ENCODE measurements at regions not wholly inside any gene's neighbourhood (a gene's known extent, or its start where the extent isn't known, plus 50 kb on each side); places are given as distances from the start of the nearest gene placed in this dataset.

- Mint-ChIP-seq H3K9me3 (no peaks in the 10 kb centered on the region), H3K36me3 (ENCODE audit: low read depth) (no peaks in the 10 kb centered on the region), H3K27ac (no peak overlapping the region), H3K4me1 (peaks cover under 1% of the 10 kb centered on the region), H3K4me3 (no peak overlapping the region), H3K27me3 (ENCODE audit: low read depth, poor library complexity) (peaks cover 18% of the 10 kb centered on the region)
- peak; percentile 63 for DNase-seq
- TF ChIP-seq, protein P1, sequence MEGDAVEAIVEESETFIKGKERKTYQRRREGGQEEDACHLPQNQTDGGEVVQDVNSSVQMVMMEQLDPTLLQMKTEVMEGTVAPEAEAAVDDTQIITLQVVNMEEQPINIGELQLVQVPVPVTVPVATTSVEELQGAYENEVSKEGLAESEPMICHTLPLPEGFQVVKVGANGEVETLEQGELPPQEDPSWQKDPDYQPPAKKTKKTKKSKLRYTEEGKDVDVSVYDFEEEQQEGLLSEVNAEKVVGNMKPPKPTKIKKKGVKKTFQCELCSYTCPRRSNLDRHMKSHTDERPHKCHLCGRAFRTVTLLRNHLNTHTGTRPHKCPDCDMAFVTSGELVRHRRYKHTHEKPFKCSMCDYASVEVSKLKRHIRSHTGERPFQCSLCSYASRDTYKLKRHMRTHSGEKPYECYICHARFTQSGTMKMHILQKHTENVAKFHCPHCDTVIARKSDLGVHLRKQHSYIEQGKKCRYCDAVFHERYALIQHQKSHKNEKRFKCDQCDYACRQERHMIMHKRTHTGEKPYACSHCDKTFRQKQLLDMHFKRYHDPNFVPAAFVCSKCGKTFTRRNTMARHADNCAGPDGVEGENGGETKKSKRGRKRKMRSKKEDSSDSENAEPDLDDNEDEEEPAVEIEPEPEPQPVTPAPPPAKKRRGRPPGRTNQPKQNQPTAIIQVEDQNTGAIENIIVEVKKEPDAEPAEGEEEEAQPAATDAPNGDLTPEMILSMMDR (IDR thresholded peaks at IDR 0.05), result no peak
Measured at GRCh38 chr2:16546128-16546754, 119.4 kb downstream of the CYRIA start.

GRCh38 chr2:16538707-16539106 lies 126.9 kb downstream of the CYRIA start:
- Mint-ChIP-seq H3K4me1 (no peaks in the 10 kb centered on the region), H3K36me3 (ENCODE audit: low read depth) (no peaks in the 10 kb centered on the region), H3K4me3 (no peak overlapping the region), H3K9me3 (no peaks in the 10 kb centered on the region), H3K27ac (no peak overlapping the region), H3K27me3 (ENCODE audit: low read depth, poor library complexity) (peaks cover 20% of the 10 kb centered on the region)
- TF ChIP-seq, protein P1 (IDR thresholded peaks at IDR 0.05), result no peak
- no peak for DNase-seq

DNA sequence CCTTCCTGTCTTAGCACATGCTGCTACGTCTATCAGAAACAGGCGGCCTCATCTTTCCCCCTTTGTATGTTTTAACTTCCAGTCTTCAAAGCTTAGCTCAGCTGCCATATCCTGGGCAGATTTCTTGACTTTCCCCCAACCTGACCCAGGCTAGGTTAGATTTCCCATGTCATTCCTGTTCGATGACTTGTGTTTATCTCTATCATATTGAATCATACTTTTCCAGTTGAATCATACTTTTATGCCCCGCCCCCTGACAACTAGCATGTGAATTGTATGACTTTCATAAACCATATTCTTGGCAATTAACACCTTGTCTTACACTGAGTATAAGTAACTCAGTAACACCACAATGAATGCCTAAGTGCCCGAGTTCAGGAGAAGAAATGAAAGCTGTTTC lies 128.3 kb downstream of the CYRIA start:
- peaks cover under 1% of the 10 kb centered on the region for H3K4me1 Mint-ChIP-seq
- H3K27ac Mint-ChIP-seq, result no peak overlapping the region
- H3K27me3 Mint-ChIP-seq (ENCODE audit: low read depth, poor library complexity), result peaks cover 12% of the 10 kb centered on the region
- no peak for DNase-seq
- TF ChIP-seq, protein P1 (IDR thresholded peaks at IDR 0.05), result no peak
- no peaks in the 10 kb centered on the region for H3K9me3 Mint-ChIP-seq
- no peak overlapping the region for H3K4me3 Mint-ChIP-seq
- H3K36me3 Mint-ChIP-seq (ENCODE audit: low read depth), result no peaks in the 10 kb centered on the region

GRCh38 chr2:16526193-16526592 lies 139.4 kb downstream of the CYRIA start:
- Mint-ChIP-seq H3K27me3 (ENCODE audit: low read depth, poor library complexity) (peaks cover 15% of the 10 kb centered on the region), H3K9me3 (no peaks in the 10 kb centered on the region), H3K36me3 (ENCODE audit: low read depth) (no peaks in the 10 kb centered on the region), H3K27ac (no peak overlapping the region), H3K4me3 (no peak overlapping the region), H3K4me1 (peaks cover 46% of the 10 kb centered on the region)
- DNase-seq, result no peak
- TF ChIP-seq, protein P1 (IDR thresholded peaks at IDR 0.05), result no peak

DNA sequence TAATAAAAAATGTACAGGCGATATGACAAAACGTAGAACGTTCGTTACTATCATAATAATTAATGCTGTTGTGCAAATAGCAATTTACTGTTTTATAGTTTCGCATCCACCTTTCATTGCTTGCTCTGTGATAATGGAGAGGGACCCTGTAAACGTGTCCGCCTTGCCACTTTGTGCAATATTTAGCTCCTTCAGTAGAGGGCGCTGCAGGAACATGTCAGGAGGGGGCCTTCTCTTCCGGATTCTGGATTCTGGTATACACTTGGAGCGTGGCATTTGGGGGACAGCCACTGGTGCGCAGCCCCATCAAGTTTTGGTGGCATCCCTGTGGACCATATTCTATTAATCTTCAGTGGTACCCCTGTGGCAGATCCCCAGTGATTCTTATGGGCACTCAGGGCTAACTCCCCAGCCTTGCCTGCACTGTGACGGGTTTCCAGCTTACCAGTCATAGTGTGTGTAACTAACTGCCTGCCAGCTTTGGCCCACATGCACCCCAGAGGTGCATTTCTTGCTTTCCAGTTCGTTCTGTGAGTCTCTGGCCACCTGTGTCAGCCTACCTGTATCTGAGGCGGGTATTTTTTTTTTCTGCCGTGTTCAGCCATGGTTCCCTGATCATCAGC lies 140.3 kb downstream of the CYRIA start:
- H3K9me3 Mint-ChIP-seq, result no peaks in the 10 kb centered on the region
- H3K27ac Mint-ChIP-seq, result no peak overlapping the region
- TF ChIP-seq, protein P1 (IDR thresholded peaks at IDR 0.05), result peak; percentile 34
- H3K27me3 Mint-ChIP-seq (ENCODE audit: low read depth, poor library complexity), result peaks cover 19% of the 10 kb centered on the region
- H3K36me3 Mint-ChIP-seq (ENCODE audit: low read depth), result no peaks in the 10 kb centered on the region
- H3K4me3 Mint-ChIP-seq, result no peak overlapping the region
- peaks cover 44% of the 10 kb centered on the region for H3K4me1 Mint-ChIP-seq
- no peak for DNase-seq

GRCh38 chr2:16523711-16524110 lies 141.9 kb downstream of the CYRIA start:
- no peaks in the 10 kb centered on the region for H3K9me3 Mint-ChIP-seq
- no peak overlapping the region for H3K4me3 Mint-ChIP-seq
- TF ChIP-seq, protein P1 (IDR thresholded peaks at IDR 0.05), result no peak
- peak overlapping the region; percentile 9 for H3K27ac Mint-ChIP-seq
- no peaks in the 10 kb centered on the region for H3K36me3 Mint-ChIP-seq (ENCODE audit: low read depth)
- H3K4me1 Mint-ChIP-seq, result peaks cover 38% of the 10 kb centered on the region
- DNase-seq, result no peak
- H3K27me3 Mint-ChIP-seq (ENCODE audit: low read depth, poor library complexity), result peaks cover 19% of the 10 kb centered on the region

Data from nephron progenitor cell (in vitro differentiated cells).